ENCODE measurements at regions not wholly inside any gene's neighbourhood (a gene's known extent, or its start where the extent isn't known, plus 50 kb on each side); places are given as distances from the start of the nearest gene placed in this dataset.

- no peak overlapping the region for H2AFZ ChIP-seq (ENCODE audit: low read depth, low read length)
- no peak overlapping the region for H3K4me3 ChIP-seq (ENCODE audit: low read length)
- no peak overlapping the region for H3K9ac ChIP-seq (ENCODE audit: low read length)
Measured at GRCh38 chr3:104412608-104413580, 953.8 kb upstream of the ALCAM start.

GRCh38 chr3:104428337-104428925 is 938.3 kb upstream of the ALCAM start:
- no peak overlapping the region for H3K27ac ChIP-seq (ENCODE audit: low read length)
- no peak overlapping the region for H3K4me3 ChIP-seq (ENCODE audit: low read length)
- no peak for TF ChIP-seq RAD21 (conservative IDR thresholded peaks at IDR 0.05)
- no peaks in the 10 kb centered on the region for H3K79me2 ChIP-seq (replicated peaks; ENCODE audit: insufficient read depth, low read length)
- H3K9me2 ChIP-seq (ENCODE audit: insufficient read depth, low read length) = no peaks in the 10 kb centered on the region
- no peaks in the 10 kb centered on the region for H3K27me3 ChIP-seq (ENCODE audit: insufficient read depth, low read depth, low read length)
- no peaks in the 10 kb centered on the region for H3K36me3 ChIP-seq (ENCODE audit: insufficient read depth, low read length)
- H2AFZ ChIP-seq (ENCODE audit: low read depth, low read length) = no peak overlapping the region
- no peaks in the 10 kb centered on the region for H3K9me3 ChIP-seq (ENCODE audit: low read length)
- H3K9ac ChIP-seq (ENCODE audit: low read length) = no peak overlapping the region
- H3F3A ChIP-seq (ENCODE audit: insufficient read depth, low read length, poor library complexity, severe bottlenecking) = no peaks in the 10 kb centered on the region
- H4K20me1 ChIP-seq (ENCODE audit: insufficient read depth) = no peaks in the 10 kb centered on the region
- no peak overlapping the region for H3K4me2 ChIP-seq (ENCODE audit: low read length)

More at GRCh38 chr3:104412608-104413580, 953.8 kb upstream of the ALCAM start:
- TF ChIP-seq SMC3 (conservative IDR thresholded peaks at IDR 0.05; ENCODE audit: poor library complexity) (no peak), POLR2AphosphoS5 (IDR thresholded peaks at IDR 0.05) (no peak), CTCF (IDR thresholded peaks at IDR 0.05; ENCODE audit: poor library complexity, severe bottlenecking) (no peak), TAF1 (IDR thresholded peaks at IDR 0.05; ENCODE audit: low read depth) (no peak), RAD21 (conservative IDR thresholded peaks at IDR 0.05) (no peak), EZH2 (IDR thresholded peaks at IDR 0.05; ENCODE audit: borderline replicate concordance, insufficient read depth, low read length, poor library complexity, severe bottlenecking) (no peak), MXI1 (conservative IDR thresholded peaks at IDR 0.05; ENCODE audit: poor library complexity, severe bottlenecking) (no peak), EP300 (conservative IDR thresholded peaks at IDR 0.05; ENCODE audit: poor library complexity, severe bottlenecking) (no peak)
- TF ChIP-seq, protein P1, sequence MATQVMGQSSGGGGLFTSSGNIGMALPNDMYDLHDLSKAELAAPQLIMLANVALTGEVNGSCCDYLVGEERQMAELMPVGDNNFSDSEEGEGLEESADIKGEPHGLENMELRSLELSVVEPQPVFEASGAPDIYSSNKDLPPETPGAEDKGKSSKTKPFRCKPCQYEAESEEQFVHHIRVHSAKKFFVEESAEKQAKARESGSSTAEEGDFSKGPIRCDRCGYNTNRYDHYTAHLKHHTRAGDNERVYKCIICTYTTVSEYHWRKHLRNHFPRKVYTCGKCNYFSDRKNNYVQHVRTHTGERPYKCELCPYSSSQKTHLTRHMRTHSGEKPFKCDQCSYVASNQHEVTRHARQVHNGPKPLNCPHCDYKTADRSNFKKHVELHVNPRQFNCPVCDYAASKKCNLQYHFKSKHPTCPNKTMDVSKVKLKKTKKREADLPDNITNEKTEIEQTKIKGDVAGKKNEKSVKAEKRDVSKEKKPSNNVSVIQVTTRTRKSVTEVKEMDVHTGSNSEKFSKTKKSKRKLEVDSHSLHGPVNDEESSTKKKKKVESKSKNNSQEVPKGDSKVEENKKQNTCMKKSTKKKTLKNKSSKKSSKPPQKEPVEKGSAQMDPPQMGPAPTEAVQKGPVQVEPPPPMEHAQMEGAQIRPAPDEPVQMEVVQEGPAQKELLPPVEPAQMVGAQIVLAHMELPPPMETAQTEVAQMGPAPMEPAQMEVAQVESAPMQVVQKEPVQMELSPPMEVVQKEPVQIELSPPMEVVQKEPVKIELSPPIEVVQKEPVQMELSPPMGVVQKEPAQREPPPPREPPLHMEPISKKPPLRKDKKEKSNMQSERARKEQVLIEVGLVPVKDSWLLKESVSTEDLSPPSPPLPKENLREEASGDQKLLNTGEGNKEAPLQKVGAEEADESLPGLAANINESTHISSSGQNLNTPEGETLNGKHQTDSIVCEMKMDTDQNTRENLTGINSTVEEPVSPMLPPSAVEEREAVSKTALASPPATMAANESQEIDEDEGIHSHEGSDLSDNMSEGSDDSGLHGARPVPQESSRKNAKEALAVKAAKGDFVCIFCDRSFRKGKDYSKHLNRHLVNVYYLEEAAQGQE (IDR thresholded peaks at IDR 0.05; ENCODE audit: borderline replicate concordance) = no peak
- Histone ChIP-seq H3K9me3 (ENCODE audit: low read length) (no peaks in the 10 kb centered on the region), H3K27ac (ENCODE audit: low read length) (no peak overlapping the region), H3K27me3 (ENCODE audit: insufficient read depth, low read depth, low read length) (no peaks in the 10 kb centered on the region), H3F3A (ENCODE audit: insufficient read depth, low read length, poor library complexity, severe bottlenecking) (no peaks in the 10 kb centered on the region), H3K36me3 (ENCODE audit: insufficient read depth, low read length) (no peaks in the 10 kb centered on the region), H4K20me1 (ENCODE audit: insufficient read depth) (no peaks in the 10 kb centered on the region), H3K79me2 (replicated peaks; ENCODE audit: insufficient read depth, low read length) (no peaks in the 10 kb centered on the region), H3K9me2 (ENCODE audit: insufficient read depth, low read length) (no peaks in the 10 kb centered on the region), H3K4me2 (ENCODE audit: low read length) (no peak overlapping the region)
